GM21515 (cell line): ENCODE measurements at regions not wholly inside any gene's neighbourhood (a gene's known extent, or its start where the extent isn't known, plus 50 kb on each side); places are given as distances from the start of the nearest gene placed in this dataset.

ENCODE experiments used
- ATAC-seq: cut with Tn5 transposase; IDR thresholded peaks from one replicate; pipeline ENCODE4 v1.9.1; 2021; ENCODE audit not compliant: unreplicated experiment

DNA sequence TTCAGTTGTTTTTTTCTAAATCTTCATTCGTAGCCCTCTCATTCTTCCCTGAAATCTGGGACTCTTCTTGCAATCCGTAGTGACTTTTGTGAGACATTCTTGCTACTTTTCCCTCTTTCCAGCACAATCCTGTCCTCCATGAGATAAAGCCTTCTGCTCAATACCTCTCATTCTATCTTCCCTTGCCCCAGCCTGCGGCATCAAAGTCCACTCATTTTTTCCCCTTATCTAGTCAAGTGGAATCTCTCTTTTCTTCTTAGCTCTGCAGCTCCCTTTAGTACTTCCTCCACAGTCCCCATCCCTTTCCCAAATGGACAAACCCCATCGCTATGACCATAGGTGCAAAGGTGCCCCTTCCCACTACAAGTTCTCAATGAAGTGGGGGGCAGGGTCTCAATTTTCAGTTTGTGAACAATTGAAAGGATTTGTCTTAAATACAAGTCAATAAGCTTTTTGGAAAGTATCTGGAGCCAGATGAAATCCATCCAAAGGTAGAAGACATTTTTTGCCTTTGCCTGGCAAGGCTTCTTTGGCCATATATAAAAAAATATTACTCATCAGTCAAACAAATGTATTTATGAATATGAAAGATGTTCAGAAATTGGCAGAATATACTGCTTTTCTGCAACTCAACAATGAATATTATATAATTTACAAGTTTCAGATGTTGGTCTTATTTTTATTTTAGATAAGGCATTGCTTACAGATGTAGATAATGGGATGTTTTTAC lies 179.4 kb downstream of the SNAPC1 start:
- no peak for ATAC-seq

GRCh38 chr14:61948376-61948775 lies 186.2 kb downstream of the SNAPC1 start:
- ATAC-seq: no peak

DNA sequence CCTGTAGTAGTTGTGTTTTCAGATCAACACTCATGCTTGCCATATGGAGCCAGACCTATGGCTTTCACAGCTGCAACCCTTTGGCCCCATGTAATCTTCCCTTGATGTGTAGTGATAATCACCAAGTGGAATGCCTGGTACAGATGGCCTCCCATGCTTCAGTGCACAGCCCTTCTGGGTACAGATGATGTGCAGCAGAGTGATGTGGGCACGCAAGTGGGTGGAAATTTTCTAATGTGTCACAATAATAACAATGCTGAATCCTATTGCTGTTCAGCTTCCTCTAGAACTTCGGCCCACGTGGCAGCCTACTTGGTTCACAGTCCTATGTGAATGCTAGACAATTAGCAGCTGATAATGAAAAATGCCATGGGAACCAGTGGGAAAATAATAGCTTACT lies 188.1 kb downstream of the SNAPC1 start:
- ATAC-seq: no peak

GRCh38 chr14:61953602-61954001 lies 191.4 kb downstream of the SNAPC1 start:
- ATAC-seq: no peak

DNA sequence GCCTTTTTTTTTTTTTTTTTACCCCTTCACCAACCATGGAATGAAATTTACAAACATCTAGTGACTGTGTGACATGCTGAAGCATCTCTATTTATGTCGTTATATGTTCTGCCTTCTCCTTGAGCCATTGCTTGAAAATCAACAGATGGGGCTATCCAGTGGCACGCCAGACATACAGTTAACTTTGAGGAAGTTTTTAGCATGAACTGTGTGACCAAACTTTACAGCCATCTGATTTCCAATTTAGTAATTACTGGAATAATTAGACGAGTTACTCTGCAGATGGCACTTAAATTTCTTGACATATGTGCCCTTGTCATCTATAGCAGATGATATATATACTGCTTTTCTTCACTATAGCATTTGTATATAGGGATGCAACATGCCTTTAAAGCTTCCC lies 192.1 kb downstream of the SNAPC1 start:
- ATAC-seq: no peak

- ATAC-seq: no peak
These were observed 194.3 kb downstream of the SNAPC1 start for GRCh38 chr14:61956517-61956916.

DNA sequence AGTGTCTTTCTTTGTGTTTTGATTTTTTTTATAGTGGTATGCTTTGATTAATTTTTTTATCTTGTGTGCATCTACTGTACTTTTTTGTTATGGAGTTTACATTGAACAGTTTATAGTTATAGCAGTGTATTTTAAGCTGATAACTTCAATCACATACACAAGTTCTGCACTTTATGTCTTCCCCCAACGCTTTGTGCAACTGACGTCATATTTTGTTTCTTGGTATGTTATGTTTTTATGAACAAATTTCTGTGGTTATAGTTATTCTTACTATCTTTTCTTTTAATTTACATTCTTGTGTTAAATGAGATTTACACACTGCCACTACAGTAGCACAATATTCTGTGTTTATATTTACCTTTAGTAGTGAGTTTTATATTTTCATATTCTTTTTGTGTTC lies 197.1 kb downstream of the SNAPC1 start:
- no peak for ATAC-seq

GRCh38 chr14:61961369-61961768 lies 199.1 kb downstream of the SNAPC1 start:
- no peak for ATAC-seq

DNA sequence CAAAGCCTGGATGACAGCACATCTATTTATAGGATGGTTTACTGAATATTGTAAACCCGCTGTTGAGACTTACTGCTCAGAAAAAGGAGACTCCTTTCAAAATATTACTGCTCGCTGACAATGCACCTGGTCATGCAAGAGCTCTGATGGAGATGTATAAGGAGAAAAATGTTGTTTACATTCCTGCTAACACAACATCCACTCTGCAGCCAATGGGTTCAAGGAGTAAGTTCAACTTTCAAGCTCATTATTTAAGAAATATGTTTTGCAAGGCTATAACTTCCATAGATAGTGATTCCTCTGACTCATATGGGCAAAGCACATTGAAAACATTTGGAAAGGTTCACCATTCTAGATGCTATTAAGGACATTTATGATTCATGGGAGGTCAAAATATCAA lies 201.7 kb downstream of the SNAPC1 start:
- no peak for ATAC-seq

DNA sequence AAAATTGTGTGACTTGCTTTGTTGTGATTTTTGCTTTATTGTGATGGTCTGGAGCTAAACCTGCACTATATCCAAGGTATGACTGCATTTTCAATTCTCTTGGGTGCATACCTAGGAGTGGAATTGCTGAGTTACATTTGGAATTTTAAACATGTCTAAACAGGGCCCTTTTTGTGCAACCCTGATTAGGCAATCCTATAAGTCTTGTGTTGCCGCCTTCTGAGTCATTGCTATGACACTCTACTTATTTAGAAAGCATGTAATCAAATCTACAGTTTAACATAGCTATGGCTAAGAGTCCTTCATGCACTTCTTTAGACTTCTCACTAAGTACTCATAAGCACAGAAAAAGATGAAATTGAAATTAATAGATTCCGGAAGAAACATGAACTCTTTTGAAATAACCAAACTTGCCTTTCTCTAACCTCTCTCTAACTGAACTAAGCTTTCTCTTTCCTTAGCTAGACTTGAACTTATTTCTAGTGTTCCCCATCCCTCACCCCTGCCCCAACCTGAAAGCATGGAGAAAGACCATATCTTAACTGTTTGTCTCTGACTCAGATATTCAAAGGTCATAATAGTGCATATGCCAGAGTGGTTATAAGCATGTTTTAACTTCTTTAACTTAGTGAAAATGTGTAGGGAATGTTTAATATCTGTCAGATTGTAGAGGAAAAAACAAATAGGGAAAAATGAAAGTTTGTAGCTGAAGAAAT lies 203.0 kb downstream of the SNAPC1 start:
- no peak for ATAC-seq

DNA sequence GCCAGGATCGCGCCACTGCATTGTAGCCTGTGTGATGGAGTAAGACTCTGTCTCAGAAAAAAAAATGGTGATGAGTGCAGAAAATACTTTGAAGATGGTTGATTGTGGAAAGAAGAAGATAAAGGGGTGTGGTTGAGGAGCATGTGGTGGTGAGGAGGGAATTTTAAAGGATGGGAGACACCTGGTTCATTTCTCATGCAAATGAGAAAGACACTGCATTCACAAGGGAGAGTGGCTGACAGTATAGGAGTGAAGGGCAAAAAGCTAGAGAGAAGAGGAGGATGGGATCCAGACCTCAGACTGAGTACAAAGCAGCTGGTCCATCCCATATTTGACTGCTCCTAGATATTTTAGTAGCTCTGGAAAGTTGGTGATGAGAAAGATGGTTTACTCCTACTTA lies 206.0 kb downstream of the SNAPC1 start:
- ATAC-seq: no peak

- ATAC-seq: no peak
These were observed 210.5 kb downstream of the SNAPC1 start for GRCh38 chr14:61972711-61973110.

GRCh38 chr14:61973981-61974380 lies 211.8 kb downstream of the SNAPC1 start:
- ATAC-seq: no peak

- no peak for ATAC-seq
These were observed 215.0 kb downstream of the SNAPC1 start for GRCh38 chr14:61977217-61977616.

GRCh38 chr14:61988240-61988639 lies 226.0 kb downstream of the SNAPC1 start:
- no peak for ATAC-seq

DNA sequence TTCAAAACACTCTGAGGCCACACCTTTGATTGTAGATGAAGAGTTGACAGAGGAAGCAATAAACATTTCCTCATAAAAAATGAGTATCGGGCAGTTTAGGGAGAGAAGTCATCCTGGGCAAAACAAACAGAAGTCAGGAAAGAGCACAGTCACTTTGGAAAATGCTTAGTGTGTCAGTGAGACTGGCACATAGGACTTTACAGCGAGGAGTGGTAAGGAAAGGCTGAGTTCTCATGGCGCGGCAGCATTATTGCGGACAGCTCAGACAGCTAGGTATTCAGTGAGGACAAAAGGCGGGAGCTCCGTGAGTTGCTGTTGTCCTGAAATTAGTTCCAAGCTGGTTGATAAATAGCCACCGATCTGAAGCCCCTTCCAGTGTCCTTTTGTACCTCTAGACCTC lies 229.9 kb downstream of the SNAPC1 start:
- ATAC-seq: no peak

DNA sequence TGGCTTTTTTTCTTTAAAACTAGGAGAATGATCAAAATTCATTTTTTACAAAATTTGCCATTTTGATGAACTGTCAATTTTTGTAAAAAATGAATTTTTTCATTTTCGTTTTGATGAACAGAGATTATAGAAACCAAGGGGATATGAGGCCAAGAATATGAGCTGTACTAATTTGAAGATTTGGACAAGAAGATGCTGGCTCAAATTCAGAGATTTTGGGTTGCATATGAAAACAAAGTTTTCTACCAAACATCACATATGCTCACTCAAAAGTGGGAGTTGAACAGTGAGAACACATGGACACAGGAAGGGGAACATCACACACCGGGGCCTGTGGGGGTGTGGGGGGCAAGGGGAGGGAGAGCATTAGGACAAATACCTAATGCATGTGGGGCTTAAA lies 230.7 kb downstream of the SNAPC1 start:
- no peak for ATAC-seq

- ATAC-seq: no peak
These were observed 232.4 kb downstream of the SNAPC1 start for GRCh38 chr14:61994589-61994988.

- ATAC-seq: no peak
These were observed 234.5 kb downstream of the SNAPC1 start for GRCh38 chr14:61996753-61997152.

GRCh38 chr14:61997161-61997560 lies 234.9 kb downstream of the SNAPC1 start:
- ATAC-seq: no peak

GRCh38 chr14:62001963-62002362 lies 239.7 kb downstream of the SNAPC1 start:
- no peak for ATAC-seq

- ATAC-seq: no peak
These were observed 240.4 kb downstream of the SNAPC1 start for GRCh38 chr14:62002642-62003041.

DNA sequence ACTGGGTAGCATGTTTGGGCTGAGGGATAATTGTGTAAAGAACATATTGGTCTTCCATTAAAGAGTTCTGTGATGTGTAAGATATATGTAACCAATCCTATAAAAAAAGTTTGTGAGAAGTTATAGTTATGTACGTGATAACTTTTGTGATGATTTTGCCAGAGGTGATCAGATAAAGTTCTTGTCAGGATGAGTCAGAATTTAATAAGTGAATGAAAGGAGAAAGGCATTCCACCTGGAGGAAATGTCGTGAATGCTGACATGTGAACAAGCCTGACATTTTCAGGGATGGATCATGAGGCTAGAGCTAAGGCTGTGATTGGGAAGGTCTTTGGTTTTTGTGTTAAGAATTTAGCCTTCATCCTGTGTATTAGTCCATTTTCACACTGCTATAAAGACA lies 241.5 kb downstream of the SNAPC1 start:
- ATAC-seq: no peak
